HepG2 (cell line): ENCODE measurements at regions not wholly inside any gene's neighbourhood (a gene's known extent, or its start where the extent isn't known, plus 50 kb on each side); places are given as distances from the start of the nearest gene placed in this dataset.
A peak's percentile ranks its signal among the peaks of the same experiment; 100 is the strongest.

Experiments used
- ADNP ChIP-seq: sonication (generic); formaldehyde crosslinking; IDR thresholded peaks from 2 replicates; pipeline ENCODE4 v1.4.0; 2020; ENCODE audit warnings: missing genetic modification reagents
- CCDC6 ChIP-seq: sonication (generic); formaldehyde crosslinking; IDR thresholded peaks from 2 replicates; pipeline ENCODE4 v1.8.1; 2022; ENCODE audit warnings: mild to moderate bottlenecking, missing genetic modification reagents, moderate library complexity
- HOXA5 ChIP-seq: sonication (generic); formaldehyde crosslinking; IDR thresholded peaks from 2 replicates; pipeline ENCODE4 v1.4.0; 2020; ENCODE audit warnings: missing genetic modification reagents
- KAT2B ChIP-seq: fragments of 150-350 bp; IDR thresholded peaks from 2 replicates; pipeline ENCODE4 v1.6.1; 2014; ENCODE audit warnings: low read depth, low read length, borderline replicate concordance
- KDM1A ChIP-seq: IDR thresholded peaks from 2 replicates; pipeline ENCODE4 v1.6.1; 2016; ENCODE audit warnings: missing compliant biosample characterization
- MBD4 ChIP-seq: IDR thresholded peaks from 2 replicates; pipeline ENCODE4 v1.6.1; 2012; ENCODE audit warnings: low read length, inconsistent platforms, borderline replicate concordance
- NFRKB ChIP-seq: fragments of 450-650 bp; IDR thresholded peaks from 2 replicates; pipeline ENCODE4 v1.6.1; 2017
- POLR2AphosphoS5 ChIP-seq: IDR thresholded peaks from 2 replicates; pipeline ENCODE4 v1.6.1; 2012; ENCODE audit warnings: low read depth, low read length
- SRSF9 ChIP-seq: fragments of 200-400 bp; formaldehyde crosslinking; IDR thresholded peaks from 2 replicates; pipeline ENCODE4 v1.6.1; 2018; ENCODE audit warnings: borderline replicate concordance, mild to moderate bottlenecking, low read depth, low read length; ENCODE audit not compliant: insufficient read depth, poor library complexity, severe bottlenecking
- TARDBP ChIP-seq: sonication (generic); formaldehyde crosslinking; IDR thresholded peaks from 2 replicates; pipeline ENCODE4 v1.8.0; 2022; ENCODE audit warnings: mild to moderate bottlenecking, missing genetic modification reagents
- TBX2 ChIP-seq: sonication (generic); formaldehyde crosslinking; IDR thresholded peaks from 2 replicates; pipeline ENCODE4 v1.5.0; 2020; ENCODE audit warnings: missing genetic modification reagents, mild to moderate bottlenecking, borderline replicate concordance
- XRCC5 ChIP-seq: fragments of 200-400 bp; formaldehyde crosslinking; optimal IDR thresholded peaks from 2 replicates; pipeline ENCODE3; 2017; ENCODE audit warnings: mild to moderate bottlenecking, low read length
- ZBTB3 ChIP-seq: sonication (generic); formaldehyde crosslinking; IDR thresholded peaks from 2 replicates; pipeline ENCODE4 v1.4.0; 2020; ENCODE audit warnings: low read depth, mild to moderate bottlenecking, moderate library complexity, missing genetic modification reagents, borderline replicate concordance
- ZFX ChIP-seq: sonication (generic); formaldehyde crosslinking; IDR thresholded peaks from 2 replicates; pipeline ENCODE4 v1.4.0; 2020; ENCODE audit warnings: mild to moderate bottlenecking, low read depth, missing genetic modification reagents, moderate library complexity
- ZNF333 ChIP-seq: sonication (generic); formaldehyde crosslinking; IDR thresholded peaks from 2 replicates; pipeline ENCODE4 v1.4.0; 2020; ENCODE audit warnings: mild to moderate bottlenecking, missing genetic modification reagents, borderline replicate concordance
- TF ChIP-seq, protein P1 (sequence below): sonication (generic); formaldehyde crosslinking; IDR thresholded peaks from 2 replicates; pipeline ENCODE4 v1.4.0; 2020; ENCODE audit warnings: missing genetic modification reagents
- TF ChIP-seq, protein P2 (sequence below): sonication (generic); formaldehyde crosslinking; IDR thresholded peaks from 2 replicates; pipeline ENCODE4 v1.5.0; 2020; ENCODE audit warnings: mild to moderate bottlenecking, missing genetic modification reagents, borderline replicate concordance
- TF ChIP-seq, protein P3 (sequence below): fragments of 450-650 bp; IDR thresholded peaks from 2 replicates; pipeline ENCODE4 v1.6.1; 2017; ENCODE audit warnings: mild to moderate bottlenecking

DNA sequence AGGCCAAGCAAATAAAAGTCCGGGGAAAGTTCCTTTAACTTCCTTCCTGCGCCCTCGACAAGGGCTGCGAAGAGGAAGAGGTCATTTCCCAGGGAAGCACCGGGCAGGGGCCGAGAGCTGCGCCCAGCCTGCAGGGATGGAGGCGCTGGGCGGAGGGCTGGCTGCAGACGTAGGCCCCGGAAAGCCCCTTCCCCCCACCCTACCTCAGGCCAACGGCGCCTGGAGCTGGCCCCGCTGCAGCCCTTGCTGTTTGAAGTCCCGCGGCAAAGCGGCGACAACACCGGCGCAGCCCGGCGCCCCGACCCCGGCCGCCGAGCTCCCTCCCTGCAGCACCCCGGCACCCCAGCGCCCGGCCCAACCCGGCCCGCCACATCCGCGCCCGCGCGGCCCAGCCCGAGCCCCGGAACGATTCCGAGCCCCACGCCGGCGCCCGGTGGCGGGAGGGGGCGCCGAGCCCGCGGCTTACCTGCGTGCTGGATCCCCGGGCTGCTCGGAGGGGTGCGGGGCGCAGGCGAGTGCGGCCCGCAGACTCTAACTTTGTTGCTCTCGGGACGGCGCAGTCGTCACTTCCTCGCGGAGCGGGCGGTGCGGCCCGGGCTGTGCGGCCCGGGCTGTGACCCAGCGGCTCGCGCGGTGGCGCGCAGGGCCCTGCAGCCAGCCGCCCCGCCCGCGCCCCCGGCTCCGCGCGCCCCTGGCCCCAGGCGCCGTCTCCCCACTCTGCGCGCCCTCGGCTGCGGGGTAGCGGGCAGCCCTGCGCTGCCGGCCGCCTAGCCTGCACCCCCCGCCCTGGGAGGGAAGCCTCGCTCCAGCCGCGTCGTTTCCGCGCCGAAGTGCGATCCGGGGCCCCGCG lies 64.8 kb upstream of the PTGR2 start (continued):
- TF ChIP-seq ZNF333 (CRISPR knock-in tag) (no peak), TARDBP (CRISPR knock-in tag) (no peak), XRCC5 (no peak), ZFX (CRISPR knock-in tag) (peak; percentile 64), TBX2 (no peak), KDM1A (CRISPR knock-in tag) (no peak), SRSF9 (no peak), KAT2B (no peak), ADNP (CRISPR knock-in tag) (no peak), HOXA5 (CRISPR knock-in tag) (no peak), CCDC6 (CRISPR knock-in tag) (no peak), POLR2AphosphoS5 (no peak; the same call in 1 of the 2 replicates), NFRKB (no peak), ZBTB3 (CRISPR knock-in tag) (no peak), MBD4 (no peak)
- TF ChIP-seq, protein P1, sequence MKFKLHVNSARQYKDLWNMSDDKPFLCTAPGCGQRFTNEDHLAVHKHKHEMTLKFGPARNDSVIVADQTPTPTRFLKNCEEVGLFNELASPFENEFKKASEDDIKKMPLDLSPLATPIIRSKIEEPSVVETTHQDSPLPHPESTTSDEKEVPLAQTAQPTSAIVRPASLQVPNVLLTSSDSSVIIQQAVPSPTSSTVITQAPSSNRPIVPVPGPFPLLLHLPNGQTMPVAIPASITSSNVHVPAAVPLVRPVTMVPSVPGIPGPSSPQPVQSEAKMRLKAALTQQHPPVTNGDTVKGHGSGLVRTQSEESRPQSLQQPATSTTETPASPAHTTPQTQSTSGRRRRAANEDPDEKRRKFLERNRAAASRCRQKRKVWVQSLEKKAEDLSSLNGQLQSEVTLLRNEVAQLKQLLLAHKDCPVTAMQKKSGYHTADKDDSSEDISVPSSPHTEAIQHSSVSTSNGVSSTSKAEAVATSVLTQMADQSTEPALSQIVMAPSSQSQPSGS (CRISPR knock-in tag): 0 out of 2 replicates have a peak, but pooled peaks have one; percentile 6
- TF ChIP-seq, protein P2, sequence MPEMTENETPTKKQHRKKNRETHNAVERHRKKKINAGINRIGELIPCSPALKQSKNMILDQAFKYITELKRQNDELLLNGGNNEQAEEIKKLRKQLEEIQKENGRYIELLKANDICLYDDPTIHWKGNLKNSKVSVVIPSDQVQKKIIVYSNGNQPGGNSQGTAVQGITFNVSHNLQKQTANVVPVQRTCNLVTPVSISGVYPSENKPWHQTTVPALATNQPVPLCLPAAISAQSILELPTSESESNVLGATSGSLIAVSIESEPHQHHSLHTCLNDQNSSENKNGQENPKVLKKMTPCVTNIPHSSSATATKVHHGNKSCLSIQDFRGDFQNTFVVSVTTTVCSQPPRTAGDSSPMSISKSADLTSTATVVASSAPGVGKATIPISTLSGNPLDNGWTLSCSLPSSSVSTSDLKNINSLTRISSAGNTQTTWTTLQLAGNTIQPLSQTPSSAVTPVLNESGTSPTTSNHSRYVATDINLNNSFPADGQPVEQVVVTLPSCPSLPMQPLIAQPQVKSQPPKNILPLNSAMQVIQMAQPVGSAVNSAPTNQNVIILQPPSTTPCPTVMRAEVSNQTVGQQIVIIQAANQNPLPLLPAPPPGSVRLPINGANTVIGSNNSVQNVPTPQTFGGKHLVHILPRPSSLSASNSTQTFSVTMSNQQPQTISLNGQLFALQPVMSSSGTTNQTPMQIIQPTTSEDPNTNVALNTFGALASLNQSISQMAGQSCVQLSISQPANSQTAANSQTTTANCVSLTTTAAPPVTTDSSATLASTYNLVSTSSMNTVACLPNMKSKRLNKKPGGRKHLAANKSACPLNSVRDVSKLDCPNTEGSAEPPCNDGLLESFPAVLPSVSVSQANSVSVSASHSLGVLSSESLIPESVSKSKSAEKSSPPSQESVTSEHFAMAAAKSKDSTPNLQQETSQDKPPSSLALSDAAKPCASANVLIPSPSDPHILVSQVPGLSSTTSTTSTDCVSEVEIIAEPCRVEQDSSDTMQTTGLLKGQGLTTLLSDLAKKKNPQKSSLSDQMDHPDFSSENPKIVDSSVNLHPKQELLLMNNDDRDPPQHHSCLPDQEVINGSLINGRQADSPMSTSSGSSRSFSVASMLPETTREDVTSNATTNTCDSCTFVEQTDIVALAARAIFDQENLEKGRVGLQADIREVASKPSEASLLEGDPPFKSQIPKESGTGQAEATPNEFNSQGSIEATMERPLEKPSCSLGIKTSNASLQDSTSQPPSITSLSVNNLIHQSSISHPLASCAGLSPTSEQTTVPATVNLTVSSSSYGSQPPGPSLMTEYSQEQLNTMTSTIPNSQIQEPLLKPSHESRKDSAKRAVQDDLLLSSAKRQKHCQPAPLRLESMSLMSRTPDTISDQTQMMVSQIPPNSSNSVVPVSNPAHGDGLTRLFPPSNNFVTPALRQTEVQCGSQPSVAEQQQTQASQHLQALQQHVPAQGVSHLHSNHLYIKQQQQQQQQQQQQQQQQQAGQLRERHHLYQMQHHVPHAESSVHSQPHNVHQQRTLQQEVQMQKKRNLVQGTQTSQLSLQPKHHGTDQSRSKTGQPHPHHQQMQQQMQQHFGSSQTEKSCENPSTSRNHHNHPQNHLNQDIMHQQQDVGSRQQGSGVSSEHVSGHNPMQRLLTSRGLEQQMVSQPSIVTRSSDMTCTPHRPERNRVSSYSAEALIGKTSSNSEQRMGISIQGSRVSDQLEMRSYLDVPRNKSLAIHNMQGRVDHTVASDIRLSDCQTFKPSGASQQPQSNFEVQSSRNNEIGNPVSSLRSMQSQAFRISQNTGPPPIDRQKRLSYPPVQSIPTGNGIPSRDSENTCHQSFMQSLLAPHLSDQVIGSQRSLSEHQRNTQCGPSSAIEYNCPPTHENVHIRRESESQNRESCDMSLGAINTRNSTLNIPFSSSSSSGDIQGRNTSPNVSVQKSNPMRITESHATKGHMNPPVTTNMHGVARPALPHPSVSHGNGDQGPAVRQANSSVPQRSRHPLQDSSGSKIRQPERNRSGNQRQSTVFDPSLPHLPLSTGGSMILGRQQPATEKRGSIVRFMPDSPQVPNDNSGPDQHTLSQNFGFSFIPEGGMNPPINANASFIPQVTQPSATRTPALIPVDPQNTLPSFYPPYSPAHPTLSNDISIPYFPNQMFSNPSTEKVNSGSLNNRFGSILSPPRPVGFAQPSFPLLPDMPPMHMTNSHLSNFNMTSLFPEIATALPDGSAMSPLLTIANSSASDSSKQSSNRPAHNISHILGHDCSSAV (CRISPR knock-in tag): no peak
- TF ChIP-seq, protein P3, sequence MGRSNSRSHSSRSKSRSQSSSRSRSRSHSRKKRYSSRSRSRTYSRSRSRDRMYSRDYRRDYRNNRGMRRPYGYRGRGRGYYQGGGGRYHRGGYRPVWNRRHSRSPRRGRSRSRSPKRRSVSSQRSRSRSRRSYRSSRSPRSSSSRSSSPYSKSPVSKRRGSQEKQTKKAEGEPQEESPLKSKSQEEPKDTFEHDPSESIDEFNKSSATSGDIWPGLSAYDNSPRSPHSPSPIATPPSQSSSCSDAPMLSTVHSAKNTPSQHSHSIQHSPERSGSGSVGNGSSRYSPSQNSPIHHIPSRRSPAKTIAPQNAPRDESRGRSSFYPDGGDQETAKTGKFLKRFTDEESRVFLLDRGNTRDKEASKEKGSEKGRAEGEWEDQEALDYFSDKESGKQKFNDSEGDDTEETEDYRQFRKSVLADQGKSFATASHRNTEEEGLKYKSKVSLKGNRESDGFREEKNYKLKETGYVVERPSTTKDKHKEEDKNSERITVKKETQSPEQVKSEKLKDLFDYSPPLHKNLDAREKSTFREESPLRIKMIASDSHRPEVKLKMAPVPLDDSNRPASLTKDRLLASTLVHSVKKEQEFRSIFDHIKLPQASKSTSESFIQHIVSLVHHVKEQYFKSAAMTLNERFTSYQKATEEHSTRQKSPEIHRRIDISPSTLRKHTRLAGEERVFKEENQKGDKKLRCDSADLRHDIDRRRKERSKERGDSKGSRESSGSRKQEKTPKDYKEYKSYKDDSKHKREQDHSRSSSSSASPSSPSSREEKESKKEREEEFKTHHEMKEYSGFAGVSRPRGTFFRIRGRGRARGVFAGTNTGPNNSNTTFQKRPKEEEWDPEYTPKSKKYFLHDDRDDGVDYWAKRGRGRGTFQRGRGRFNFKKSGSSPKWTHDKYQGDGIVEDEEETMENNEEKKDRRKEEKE: no peak
